CD4-positive, alpha-beta T cell treated with Interleukin-6 at 100 ng/mL for 8 hours (primary cell): ENCODE measurements at regions not wholly inside any gene's neighbourhood (a gene's known extent, or its start where the extent isn't known, plus 50 kb on each side); places are given as distances from the start of the nearest gene placed in this dataset.

Experiments used
- DNase-seq: peaks from one replicate; pipeline ENCODE4 v3.0.0-alpha.2; 2020; ENCODE audit warnings: mixed read lengths, low spot score

GRCh38 chr14:39861696-39862095 is 429.5 kb upstream of the FBXO33 start:
- no peak for DNase-seq

GRCh38 chr14:39861229-39861600 is 429.0 kb upstream of the FBXO33 start:
- no peak for DNase-seq

DNA sequence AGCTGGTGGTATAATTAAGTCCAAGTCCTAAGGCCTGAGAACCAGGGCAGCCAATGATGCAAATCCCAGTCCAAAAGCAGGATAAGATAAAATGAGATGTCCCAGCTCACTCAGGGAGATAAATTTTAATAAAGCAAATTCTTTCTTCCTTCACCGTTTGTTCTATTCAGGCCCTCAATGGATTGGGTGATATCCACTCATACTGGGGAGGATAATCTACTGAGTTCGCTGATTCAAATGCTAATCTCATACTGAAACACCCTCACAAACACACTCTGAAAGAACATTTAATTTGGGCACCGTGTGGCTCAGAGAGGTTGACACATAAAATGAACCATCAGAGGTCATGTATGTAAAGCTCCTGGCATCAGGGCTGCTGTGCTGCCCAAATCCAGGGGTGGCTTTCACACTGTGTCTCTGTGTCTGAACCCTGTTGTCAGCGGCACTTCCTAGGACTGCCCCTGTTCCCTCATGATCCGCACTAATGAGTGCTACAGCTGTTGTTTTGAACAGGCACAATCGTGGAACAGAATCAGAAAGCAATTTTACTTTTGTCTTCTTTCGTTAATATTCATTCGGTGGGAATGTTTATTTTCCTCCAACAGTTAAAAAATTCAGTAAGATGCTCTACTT is 428.5 kb upstream of the FBXO33 start:
- DNase-seq: no peak

DNA sequence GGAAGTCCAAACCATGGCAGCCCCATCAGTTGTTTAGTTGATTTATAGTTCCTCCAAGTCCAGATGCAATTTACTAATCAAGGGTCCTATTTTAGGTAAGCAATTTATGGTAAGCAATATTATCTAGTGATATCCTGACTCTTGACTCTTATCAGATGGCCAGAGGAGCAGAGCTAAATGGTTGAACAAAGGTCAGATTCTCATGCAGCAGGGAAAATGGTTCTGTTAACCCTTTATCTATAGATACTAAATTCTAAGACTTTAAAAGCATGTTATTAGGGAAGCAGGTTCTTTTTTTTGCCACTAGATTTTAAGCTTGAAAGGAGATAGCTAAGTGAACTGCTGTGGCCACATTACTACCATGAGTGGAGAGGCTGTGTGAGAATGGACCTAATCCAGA is 427.1 kb upstream of the FBXO33 start:
- DNase-seq: no peak

DNA sequence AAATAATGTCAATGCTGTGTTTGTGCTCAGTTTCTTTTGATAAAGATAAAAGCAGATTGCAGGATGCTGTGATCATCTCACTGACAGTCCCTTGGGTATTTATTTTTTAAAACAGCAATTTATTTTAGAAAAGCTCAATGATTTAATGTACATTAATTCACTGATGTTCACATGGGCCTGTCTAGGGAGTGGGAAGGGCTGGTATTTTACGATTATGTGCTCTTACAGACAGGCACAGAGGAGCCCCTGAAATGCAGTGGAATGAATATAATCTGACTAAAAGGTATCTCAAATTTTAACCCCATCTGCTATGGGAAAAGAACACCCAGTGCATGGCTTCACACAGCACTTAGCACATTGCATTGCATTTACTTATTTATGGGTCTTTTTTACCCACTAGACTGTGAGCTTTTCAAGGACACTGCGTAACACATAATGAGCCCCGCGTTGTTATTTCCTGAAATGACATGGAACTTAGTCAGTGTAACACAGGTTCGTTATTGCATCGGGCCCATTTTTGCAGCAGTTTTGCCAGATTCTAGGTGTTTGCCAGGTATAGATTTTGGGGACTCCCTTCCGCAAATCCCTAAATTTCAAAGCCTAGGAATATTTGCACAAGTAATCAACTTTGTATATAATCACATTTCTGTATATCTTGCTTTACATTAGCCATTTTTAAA is 425.3 kb upstream of the FBXO33 start:
- DNase-seq: no peak

GRCh38 chr14:39853441-39853840 is 421.2 kb upstream of the FBXO33 start:
- no peak for DNase-seq

GRCh38 chr14:39851202-39851601 is 419.0 kb upstream of the FBXO33 start:
- no peak for DNase-seq

DNA sequence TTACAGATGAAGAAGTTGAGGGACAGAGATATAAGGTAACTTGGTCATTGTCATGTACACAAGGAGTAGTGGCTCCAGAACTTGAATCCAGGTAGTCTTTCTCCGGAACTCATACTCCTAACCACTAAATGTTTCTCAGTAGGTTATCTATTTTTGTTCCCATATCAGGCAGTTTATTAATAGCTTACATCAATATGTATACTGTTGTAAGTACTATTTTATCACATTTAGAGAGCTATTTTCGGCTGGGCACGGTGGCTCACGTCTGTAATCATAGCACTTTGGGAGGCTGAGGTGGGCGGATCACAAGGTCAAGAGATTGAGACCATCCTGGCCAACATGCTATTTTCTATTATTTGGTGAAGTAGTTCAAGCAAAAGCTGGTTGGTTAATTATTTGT is 415.6 kb upstream of the FBXO33 start:
- DNase-seq: no peak

- no peak for DNase-seq
Measured at GRCh38 chr14:39847194-39847593, 415.0 kb upstream of the FBXO33 start.

DNA sequence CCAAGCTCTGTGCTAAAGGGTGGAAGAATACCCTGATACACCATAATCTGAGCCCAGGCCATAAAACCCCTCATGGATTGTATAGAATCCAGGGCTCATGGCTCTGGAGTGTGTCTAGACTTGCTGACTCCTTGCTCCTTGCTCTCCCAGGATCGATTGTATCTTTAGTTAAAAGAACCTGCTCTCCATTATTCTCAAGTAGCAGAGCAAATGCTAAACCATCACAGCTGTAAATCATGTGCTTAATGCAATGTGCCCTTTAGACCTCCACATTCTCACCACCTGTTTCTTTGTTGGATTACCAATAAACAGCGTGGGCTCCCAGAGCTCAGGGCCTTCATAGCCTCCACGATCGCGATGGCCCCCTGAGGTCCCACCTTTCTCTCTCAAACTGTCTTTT is 411.6 kb upstream of the FBXO33 start:
- no peak for DNase-seq

- no peak for DNase-seq
Measured at GRCh38 chr14:39841088-39841487, 408.9 kb upstream of the FBXO33 start.

DNA sequence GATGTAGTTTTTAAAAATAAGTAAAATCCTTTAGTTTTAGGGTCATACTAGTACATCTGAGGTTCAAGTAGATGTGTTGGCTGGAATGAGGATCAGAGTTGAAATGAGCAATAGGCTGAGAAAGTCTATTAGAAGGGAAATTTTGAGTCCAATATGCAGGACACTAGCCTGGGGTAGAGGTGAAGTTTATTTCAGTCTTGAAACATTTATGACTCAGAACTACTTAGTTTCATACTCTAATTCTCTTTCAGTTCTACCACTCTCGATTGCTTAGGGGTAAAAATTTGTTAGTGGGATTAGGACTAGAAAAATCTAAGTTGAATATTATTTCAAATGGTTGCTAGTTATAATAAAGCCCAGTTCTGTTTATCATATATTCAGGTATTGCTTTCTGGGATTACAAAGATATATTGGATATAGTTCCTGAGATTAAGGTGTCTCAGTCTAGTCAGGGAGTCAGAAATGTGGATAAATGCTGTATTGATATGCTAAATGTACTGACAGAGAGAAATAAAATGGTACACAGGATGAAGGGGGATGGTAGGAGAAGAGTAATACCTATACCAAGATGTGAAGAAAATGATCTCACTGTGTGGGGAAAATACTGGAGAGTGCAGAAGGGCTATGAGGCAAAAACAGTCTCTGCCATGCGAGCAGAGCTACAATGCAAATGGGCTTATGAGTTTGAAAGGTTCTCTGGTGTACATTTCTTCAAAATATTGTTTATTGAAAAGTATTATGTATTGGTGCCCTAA is 395.8 kb upstream of the FBXO33 start:
- no peak for DNase-seq

DNA sequence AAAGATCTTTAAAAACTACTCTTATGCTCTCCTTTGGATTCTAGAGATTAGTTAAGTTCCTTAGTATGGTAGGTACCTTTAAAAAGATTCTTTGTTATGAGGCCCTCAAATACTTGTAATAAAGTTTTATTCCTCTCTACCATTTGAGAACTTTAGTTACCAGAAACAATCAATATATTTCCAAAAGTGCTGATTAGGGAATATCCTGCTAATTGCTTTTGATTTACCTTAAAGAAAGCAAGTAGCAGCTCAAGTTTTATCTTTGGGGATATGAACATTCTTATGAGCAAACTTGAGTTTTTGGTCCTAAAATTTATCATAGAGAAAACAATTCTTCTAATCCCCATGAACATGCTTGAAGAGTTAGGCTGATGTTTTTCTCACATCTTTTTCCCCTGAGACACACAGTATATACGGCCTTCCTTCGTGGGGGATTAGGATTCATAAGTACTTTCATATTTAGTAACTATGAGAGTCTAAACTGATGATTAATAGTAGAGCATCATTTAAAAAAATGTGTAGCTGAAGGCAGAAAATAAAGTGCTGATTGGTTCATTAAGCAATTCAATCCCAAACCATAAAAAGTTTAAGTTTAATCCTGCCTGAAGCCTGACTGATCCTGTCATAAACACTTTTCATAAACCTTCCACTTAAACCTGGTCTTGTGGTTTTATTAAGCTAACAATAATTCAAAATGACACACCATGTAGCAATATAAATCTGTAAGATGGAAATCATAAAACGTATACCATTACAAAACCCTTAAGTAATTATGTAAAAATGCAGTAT is 380.5 kb upstream of the FBXO33 start:
- DNase-seq: no peak

DNA sequence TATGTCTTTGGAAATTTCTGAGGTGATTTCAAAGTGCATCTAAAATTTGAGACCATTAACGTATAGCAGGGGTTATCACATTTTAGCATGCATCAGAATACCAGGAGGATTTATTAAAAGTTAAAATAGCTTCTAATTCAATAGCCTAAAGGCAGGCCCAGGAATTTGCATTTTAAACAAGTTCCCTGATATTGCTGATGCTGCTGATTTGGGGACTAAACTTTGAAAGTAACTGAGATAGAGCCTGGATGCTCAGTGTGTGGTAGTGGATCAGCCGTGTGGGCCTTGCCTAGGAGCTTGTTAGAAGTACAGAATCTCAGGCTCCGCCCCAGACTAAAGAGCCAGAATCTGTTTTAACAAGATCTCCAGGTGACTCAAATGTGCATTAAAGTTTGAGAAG is 375.0 kb upstream of the FBXO33 start:
- no peak for DNase-seq

DNA sequence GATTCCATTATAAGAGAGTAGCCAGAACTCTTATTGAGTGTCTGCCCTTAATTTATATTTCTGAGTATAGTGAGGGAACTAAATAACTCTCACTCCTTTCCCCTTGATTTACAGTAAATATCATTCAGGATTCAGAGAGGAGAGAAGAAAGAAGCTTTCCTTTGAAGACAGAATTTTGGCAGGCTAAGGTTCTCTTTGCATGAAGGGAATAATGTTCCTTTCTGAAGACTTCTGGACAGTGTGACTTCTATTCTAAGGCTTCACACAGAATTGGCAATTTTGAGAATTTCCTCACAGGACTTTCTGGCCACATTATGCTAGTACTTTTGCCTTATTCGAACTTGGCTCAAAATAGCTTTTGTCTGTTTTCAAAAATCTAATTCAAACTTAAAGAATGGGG is 352.2 kb upstream of the FBXO33 start:
- no peak for DNase-seq

DNA sequence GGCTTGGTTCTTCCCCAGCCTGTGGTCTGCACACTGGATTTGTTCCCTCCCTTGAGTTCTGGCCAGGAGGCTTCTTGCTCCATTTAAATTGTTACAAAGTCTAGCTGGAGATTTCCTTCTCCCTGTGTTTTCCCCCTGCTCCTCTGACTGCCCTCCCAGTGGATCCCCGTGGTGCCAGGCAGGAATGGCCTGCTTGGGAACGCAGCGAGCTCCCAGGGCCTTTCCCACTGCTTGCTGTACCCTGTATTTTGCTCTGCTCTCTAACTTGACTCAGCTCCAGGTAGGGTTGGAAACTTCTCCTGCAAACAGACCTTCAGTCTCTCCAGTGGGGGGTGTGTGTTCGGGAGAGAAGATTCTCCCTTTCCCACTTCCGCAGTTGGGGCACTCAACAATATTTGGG is 349.2 kb upstream of the FBXO33 start:
- no peak for DNase-seq

DNA sequence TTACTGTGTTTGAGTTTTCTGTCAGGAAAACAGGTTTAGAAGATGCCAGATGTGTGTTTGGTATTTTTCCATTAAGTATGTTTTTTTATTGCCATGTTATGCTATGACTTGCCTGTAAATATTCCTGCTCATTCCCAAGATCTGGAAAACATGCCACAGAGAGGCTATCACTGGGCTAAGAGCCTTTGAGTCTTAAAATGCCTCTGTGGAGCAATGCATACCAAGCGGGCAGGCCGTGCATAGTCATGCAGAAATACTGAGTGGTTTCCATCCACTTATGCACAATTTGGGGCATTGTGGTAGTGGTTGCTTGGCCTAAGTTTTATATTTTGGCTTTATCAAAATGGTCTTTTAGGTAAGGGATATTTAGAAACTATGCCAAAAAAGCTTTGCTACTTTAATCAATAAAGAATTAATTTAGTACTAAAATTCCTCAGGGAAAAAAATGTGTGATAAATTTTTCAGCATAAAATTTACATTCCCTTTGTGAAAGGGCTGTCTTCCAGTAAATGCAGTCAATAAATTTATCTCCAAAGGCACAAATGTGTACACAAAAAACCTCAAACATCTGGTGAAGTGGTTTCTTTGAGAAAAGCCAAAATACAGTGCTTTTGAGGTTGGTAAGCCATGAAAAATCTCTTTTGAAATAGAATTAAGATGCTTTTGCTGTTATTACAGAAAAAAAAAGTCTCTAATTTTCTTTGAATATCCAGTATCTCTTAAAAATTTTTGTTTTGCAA is 341.3 kb upstream of the FBXO33 start:
- DNase-seq: no peak

- DNase-seq: no peak
Measured at GRCh38 chr14:39772627-39773026, 340.4 kb upstream of the FBXO33 start.

DNA sequence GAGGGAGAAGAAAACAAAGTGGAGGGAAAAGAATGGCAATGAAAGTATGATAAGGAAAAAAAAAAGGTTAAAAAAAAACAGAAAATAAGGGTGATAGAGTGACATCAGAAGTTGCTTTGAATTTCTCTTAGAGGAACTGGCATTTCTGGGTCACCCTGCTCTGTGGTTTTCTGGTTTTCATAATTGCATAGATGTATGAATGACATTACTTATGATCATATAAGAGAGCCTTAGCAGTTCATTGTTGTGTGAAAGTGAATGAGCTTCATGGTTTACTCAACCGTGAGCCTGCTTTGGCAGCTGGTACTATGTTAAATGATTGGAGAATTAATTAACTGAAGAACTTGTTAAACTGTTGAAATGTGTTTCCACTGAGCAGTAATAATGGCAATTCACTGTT is 336.4 kb upstream of the FBXO33 start:
- no peak for DNase-seq

DNA sequence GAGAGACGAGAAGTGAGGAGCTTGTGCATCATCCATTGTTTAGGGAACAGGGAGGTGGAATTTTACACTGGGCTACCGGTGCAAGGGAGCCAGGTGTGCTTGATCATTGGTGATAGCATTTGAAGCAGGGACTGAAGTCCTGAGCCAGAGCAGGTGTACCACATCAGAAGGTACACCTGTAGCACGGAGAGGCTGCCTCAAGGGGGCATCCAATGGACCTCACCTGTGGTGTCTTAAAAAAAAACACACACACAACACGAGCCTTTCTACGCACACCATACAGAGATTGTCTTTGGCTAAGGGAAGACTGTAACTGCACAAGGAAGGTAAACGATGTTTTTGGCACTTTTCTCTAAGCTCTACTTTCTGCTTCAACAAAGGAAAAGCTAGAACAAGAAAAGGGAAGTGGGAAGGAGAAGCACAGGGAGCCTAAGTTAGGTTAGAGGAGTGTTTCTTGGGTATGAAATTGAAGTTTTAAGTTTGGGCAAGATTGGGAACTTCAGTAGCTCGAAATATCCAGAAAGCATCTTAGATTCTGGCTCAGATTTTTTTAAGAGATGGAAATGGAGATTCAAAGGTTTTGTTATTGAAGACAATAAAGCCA is 334.3 kb upstream of the FBXO33 start:
- no peak for DNase-seq

DNA sequence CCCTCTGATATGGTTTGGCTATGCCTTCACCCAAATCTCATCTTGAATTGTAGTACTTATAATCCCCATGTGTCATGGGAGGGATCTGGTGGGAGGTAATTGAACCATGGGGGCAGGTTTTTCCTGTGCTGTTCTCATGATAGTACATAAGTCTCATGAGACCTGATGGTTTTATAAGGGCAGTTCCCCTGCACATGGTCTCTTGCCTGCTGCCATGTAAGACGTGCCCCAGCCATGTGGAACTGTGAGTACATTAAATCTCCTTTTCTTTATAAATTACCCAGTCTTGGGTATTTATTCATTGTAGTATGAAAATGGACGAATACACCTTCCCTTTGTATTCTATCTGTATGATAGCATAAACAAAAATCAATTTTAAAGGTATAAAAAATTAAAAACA is 333.4 kb upstream of the FBXO33 start:
- DNase-seq: no peak
